ENCODE measurements at regions not wholly inside any gene's neighbourhood (a gene's known extent, or its start where the extent isn't known, plus 50 kb on each side); places are given as distances from the start of the nearest gene placed in this dataset.

- TF ChIP-seq, protein P1, sequence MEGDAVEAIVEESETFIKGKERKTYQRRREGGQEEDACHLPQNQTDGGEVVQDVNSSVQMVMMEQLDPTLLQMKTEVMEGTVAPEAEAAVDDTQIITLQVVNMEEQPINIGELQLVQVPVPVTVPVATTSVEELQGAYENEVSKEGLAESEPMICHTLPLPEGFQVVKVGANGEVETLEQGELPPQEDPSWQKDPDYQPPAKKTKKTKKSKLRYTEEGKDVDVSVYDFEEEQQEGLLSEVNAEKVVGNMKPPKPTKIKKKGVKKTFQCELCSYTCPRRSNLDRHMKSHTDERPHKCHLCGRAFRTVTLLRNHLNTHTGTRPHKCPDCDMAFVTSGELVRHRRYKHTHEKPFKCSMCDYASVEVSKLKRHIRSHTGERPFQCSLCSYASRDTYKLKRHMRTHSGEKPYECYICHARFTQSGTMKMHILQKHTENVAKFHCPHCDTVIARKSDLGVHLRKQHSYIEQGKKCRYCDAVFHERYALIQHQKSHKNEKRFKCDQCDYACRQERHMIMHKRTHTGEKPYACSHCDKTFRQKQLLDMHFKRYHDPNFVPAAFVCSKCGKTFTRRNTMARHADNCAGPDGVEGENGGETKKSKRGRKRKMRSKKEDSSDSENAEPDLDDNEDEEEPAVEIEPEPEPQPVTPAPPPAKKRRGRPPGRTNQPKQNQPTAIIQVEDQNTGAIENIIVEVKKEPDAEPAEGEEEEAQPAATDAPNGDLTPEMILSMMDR (IDR thresholded peaks at IDR 0.05): peak; percentile 72
- H3K4me1 Mint-ChIP-seq (ENCODE audit: low read depth): peaks cover 26% of the 10 kb centered on the region
- DNase-seq: no peak
- no peaks in the 10 kb centered on the region for H3K9me3 Mint-ChIP-seq
- peaks cover 4% of the 10 kb centered on the region for H3K27me3 Mint-ChIP-seq (ENCODE audit: insufficient read depth)
- H3K36me3 Mint-ChIP-seq (ENCODE audit: low read depth): peaks cover 5% of the 10 kb centered on the region; the same call in 1 of the 2 replicates
- peak overlapping the region; percentile 73 for H3K27ac Mint-ChIP-seq
- H3K4me3 Mint-ChIP-seq: peak overlapping the region; percentile 26; the same call in 1 of the 2 replicates
Observed at GRCh38 chr2:11073251-11073650, 82.0 kb upstream of the SLC66A3 start.

DNA sequence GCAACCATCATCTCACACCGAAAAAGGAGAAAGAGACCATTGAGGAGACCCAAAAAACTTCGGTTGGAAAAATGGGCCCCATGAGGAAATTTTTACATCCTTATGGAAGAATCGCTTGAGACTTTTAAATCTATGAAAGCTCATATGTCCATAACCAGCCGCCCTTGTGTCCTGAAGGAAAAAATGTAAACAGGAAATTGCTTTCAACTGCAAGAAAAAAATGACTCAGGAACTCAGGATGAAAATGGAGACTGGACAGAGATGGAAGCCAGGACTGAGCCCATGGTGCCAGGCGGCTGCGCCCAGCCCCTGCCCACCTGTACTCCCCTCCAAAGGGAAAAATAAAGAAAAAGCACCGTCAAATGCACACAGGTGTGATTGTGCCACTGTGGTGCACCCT is 81.5 kb upstream of the SLC66A3 start:
- peaks cover 26% of the 10 kb centered on the region for H3K4me1 Mint-ChIP-seq (ENCODE audit: low read depth)
- peaks cover 5% of the 10 kb centered on the region; the same call in 1 of the 2 replicates for H3K36me3 Mint-ChIP-seq (ENCODE audit: low read depth)
- H3K27ac Mint-ChIP-seq: peak overlapping the region; percentile 73
- H3K4me3 Mint-ChIP-seq: peak overlapping the region; percentile 26; the same call in 1 of the 2 replicates
- peak; percentile 25 for DNase-seq
- H3K27me3 Mint-ChIP-seq (ENCODE audit: insufficient read depth): peaks cover 4% of the 10 kb centered on the region
- H3K9me3 Mint-ChIP-seq: no peaks in the 10 kb centered on the region
- TF ChIP-seq, protein P1 (IDR thresholded peaks at IDR 0.05): no peak

GRCh38 chr2:11074246-11074820 is 80.9 kb upstream of the SLC66A3 start:
- H3K9me3 Mint-ChIP-seq: no peaks in the 10 kb centered on the region
- H3K4me1 Mint-ChIP-seq (ENCODE audit: low read depth): peaks cover 26% of the 10 kb centered on the region
- peak overlapping the region; percentile 73 for H3K27ac Mint-ChIP-seq
- peaks cover 5% of the 10 kb centered on the region; the same call in 1 of the 2 replicates for H3K36me3 Mint-ChIP-seq (ENCODE audit: low read depth)
- H3K4me3 Mint-ChIP-seq: no peak overlapping the region; the same call in 1 of the 2 replicates
- 0 out of 2 replicates have a peak, but pooled peaks cover 2% of the 10 kb centered on the region for H3K27me3 Mint-ChIP-seq (ENCODE audit: insufficient read depth)
- TF ChIP-seq, protein P1 (IDR thresholded peaks at IDR 0.05): no peak
- no peak for DNase-seq

DNA sequence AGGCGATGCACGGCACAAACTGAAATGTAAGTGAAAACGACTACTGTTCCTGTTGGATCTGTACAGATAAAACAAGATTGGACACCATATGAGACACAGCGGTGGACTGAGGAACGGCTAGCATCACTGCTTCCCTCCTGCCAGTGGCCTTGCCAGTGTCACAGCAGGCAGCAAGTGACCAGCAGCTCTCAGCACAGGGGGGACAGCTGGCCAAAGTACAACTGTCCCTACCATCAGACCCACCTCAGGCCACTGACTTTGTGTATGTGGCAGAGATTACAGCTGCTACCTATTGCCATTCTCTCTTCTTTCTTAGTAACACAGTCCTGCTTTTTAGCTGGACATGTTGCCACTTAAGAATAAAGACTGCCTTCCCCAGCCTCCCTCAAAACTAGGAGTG is 80.0 kb upstream of the SLC66A3 start:
- TF ChIP-seq, protein P1 (IDR thresholded peaks at IDR 0.05): no peak
- no peak overlapping the region for H3K4me3 Mint-ChIP-seq
- peaks cover 26% of the 10 kb centered on the region for H3K4me1 Mint-ChIP-seq (ENCODE audit: low read depth)
- H3K27ac Mint-ChIP-seq: no peak overlapping the region
- DNase-seq: no peak
- H3K36me3 Mint-ChIP-seq (ENCODE audit: low read depth): peaks cover 5% of the 10 kb centered on the region; the same call in 1 of the 2 replicates
- peaks cover 4% of the 10 kb centered on the region; the same call in 1 of the 2 replicates for H3K27me3 Mint-ChIP-seq (ENCODE audit: insufficient read depth)
- H3K9me3 Mint-ChIP-seq: no peaks in the 10 kb centered on the region

GRCh38 chr2:11077411-11077810 is 77.9 kb upstream of the SLC66A3 start:
- H3K9me3 Mint-ChIP-seq: no peaks in the 10 kb centered on the region
- no peak overlapping the region for H3K4me3 Mint-ChIP-seq
- no peak for DNase-seq
- peaks cover 2% of the 10 kb centered on the region; the same call in 1 of the 2 replicates for H3K27me3 Mint-ChIP-seq (ENCODE audit: insufficient read depth)
- no peaks in the 10 kb centered on the region for H3K36me3 Mint-ChIP-seq (ENCODE audit: low read depth)
- peaks cover 18% of the 10 kb centered on the region for H3K4me1 Mint-ChIP-seq (ENCODE audit: low read depth)
- TF ChIP-seq, protein P1 (IDR thresholded peaks at IDR 0.05): no peak
- H3K27ac Mint-ChIP-seq: no peak overlapping the region
